22Rv1 (cell line): ENCODE measurements at regions not wholly inside any gene's neighbourhood (a gene's known extent, or its start where the extent isn't known, plus 50 kb on each side); places are given as distances from the start of the nearest gene placed in this dataset.

ENCODE experiments used
- ZFX ChIP-seq: fragments of 450-650 bp; IDR thresholded peaks from 2 replicates; pipeline ENCODE4 v1.6.1; 2017; ENCODE audit warnings: antibody characterized with exemption, borderline replicate concordance
- TF ChIP-seq, protein P1 (sequence below): fragments of 450-650 bp; IDR thresholded peaks from 2 replicates; pipeline ENCODE4 v1.5.1; 2017; ENCODE audit warnings: mild to moderate bottlenecking

DNA sequence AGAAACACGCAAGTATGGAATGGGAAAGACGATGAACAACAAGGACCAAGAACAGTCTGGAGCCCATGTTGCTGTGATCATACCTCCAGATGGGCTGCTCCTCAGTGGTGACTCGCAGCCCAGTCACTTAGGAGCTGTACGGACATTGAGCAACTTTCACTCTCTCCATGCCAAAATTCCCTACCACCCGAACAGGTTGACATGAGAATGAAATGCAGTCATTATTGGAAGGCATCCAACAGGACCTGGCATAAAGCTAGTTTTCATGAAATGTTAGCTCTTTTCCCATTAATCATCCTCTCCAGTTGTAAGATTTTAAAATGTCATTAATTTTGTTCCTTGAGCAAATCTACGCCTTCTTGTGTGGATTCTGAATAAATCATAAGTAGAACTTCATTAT, 82.7 kb upstream of the GPM6B start:
- TF ChIP-seq, protein P1, sequence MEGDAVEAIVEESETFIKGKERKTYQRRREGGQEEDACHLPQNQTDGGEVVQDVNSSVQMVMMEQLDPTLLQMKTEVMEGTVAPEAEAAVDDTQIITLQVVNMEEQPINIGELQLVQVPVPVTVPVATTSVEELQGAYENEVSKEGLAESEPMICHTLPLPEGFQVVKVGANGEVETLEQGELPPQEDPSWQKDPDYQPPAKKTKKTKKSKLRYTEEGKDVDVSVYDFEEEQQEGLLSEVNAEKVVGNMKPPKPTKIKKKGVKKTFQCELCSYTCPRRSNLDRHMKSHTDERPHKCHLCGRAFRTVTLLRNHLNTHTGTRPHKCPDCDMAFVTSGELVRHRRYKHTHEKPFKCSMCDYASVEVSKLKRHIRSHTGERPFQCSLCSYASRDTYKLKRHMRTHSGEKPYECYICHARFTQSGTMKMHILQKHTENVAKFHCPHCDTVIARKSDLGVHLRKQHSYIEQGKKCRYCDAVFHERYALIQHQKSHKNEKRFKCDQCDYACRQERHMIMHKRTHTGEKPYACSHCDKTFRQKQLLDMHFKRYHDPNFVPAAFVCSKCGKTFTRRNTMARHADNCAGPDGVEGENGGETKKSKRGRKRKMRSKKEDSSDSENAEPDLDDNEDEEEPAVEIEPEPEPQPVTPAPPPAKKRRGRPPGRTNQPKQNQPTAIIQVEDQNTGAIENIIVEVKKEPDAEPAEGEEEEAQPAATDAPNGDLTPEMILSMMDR, result no peak
- TF ChIP-seq ZFX, result no peak
